IMR-90 (cell line): ENCODE measurements at regions not wholly inside any gene's neighbourhood (a gene's known extent, or its start where the extent isn't known, plus 50 kb on each side); places are given as distances from the start of the nearest gene placed in this dataset.

Experiments used
- ATAC-seq: fragments of 200-7000 bp; cut with Tn5 transposase; 2 replicates; pipeline ENCODE4 v1.9.1; 2020; ENCODE audit warnings: low read depth, mild to moderate bottlenecking, moderate library complexity
- BruUV-seq: library from RNA; stranded (reverse); fragments of 400-500 nt; replicated peaks from 2 replicates; lab custom pipeline; 2021; lab: Mats Ljungman, UMichigan
- CTCF ChIA-PET: fragments of 300-600 bp; formaldehyde crosslinking; extraction: SDS; loops from one replicate; lab custom pipeline; 2021; ENCODE audit warnings: antibody characterized with exemption; lab: Yijun Ruan, JAX
- POLR2A ChIA-PET: fragments of 300-600 bp; sonication (Branson Sonifier 250); formaldehyde crosslinking; loops from one replicate; lab custom pipeline; 2022; ENCODE audit warnings: antibody characterized with exemption; ENCODE audit not compliant: unreplicated experiment; lab: Charles Lee
- DNase-seq: peaks from one replicate; pipeline ENCODE4 v3.0.0; 2013
- H2AFZ ChIP-seq: replicated peaks from 2 replicates; pipeline ENCODE3; 2013; ENCODE audit warnings: low read length, mild to moderate bottlenecking; ENCODE audit not compliant: poor library complexity
- H2AK5ac ChIP-seq: 2 replicates; pipeline ENCODE4 v1.6.1; 2013; ENCODE audit warnings: low read depth, low read length, inconsistent platforms
- H2AK9ac ChIP-seq: replicated peaks from 2 replicates; pipeline ENCODE3; 2013; ENCODE audit warnings: mild to moderate bottlenecking, low read depth, low read length, moderate library complexity; ENCODE audit not compliant: poor library complexity
- H2BK120ac ChIP-seq: 2 replicates; pipeline ENCODE4 v1.6.1; 2013; ENCODE audit warnings: low read depth, low read length, inconsistent platforms
- H2BK15ac ChIP-seq: 3 replicates; pipeline ENCODE4 v1.6.1; 2013; ENCODE audit warnings: low read depth, low read length, inconsistent platforms
- H2BK20ac ChIP-seq: 2 replicates; pipeline ENCODE4 v1.6.1; 2013; ENCODE audit warnings: low read depth, mild to moderate bottlenecking, inconsistent platforms, low read length, moderate library complexity
- H2BK5ac ChIP-seq: 2 replicates; pipeline ENCODE4 v1.6.1; 2013; ENCODE audit warnings: mild to moderate bottlenecking, low read depth, low read length, inconsistent platforms; ENCODE audit not compliant: poor library complexity, severe bottlenecking
- H3K14ac ChIP-seq: replicated peaks from 2 replicates; pipeline ENCODE4 v1.6.1; 2013; ENCODE audit warnings: low read depth, low read length, inconsistent platforms
- H3K18ac ChIP-seq: 2 replicates; pipeline ENCODE4 v1.6.1; 2013; ENCODE audit warnings: low read depth, low read length, control low read depth
- H3K23ac ChIP-seq: 2 replicates; pipeline ENCODE4 v1.6.1; 2013; ENCODE audit warnings: low read depth, low read length, inconsistent platforms
- H3K27ac ChIP-seq: 2 replicates; pipeline ENCODE4 v1.5.1; 2013; ENCODE audit warnings: mild to moderate bottlenecking, control low read depth, low read length; ENCODE audit not compliant: insufficient read depth
- H3K27me3 ChIP-seq: 2 replicates; pipeline ENCODE4 v1.6.1; 2013; ENCODE audit warnings: low read length; ENCODE audit not compliant: control insufficient read depth, insufficient read depth
- H3K36me3 ChIP-seq: 2 replicates; pipeline ENCODE4 v1.6.1; 2013; ENCODE audit warnings: low read length, mixed read lengths; ENCODE audit not compliant: control insufficient read depth, insufficient read depth
- H3K4ac ChIP-seq: 2 replicates; pipeline ENCODE4 v1.6.1; 2013; ENCODE audit warnings: low read depth, low read length, inconsistent platforms
- H3K4me1 ChIP-seq: 2 replicates; pipeline ENCODE4 v1.6.1; 2013; ENCODE audit warnings: low read length, mixed read lengths; ENCODE audit not compliant: control insufficient read depth, insufficient read depth
- H3K4me2 ChIP-seq: 2 replicates; pipeline ENCODE4 v1.6.1; 2013; ENCODE audit warnings: low read depth, mild to moderate bottlenecking, control low read depth, low read length, moderate library complexity
- H3K4me3 ChIP-seq: 2 replicates; pipeline ENCODE4 v1.5.1; 2013; ENCODE audit warnings: low read depth, mild to moderate bottlenecking, control low read depth, low read length, moderate library complexity; ENCODE audit not compliant: insufficient read depth
- H3K56ac ChIP-seq: 2 replicates; pipeline ENCODE4 v1.6.1; 2013; ENCODE audit warnings: low read length, inconsistent platforms; ENCODE audit not compliant: insufficient read depth; ENCODE audit errors: extremely low read depth
- H3K79me1 ChIP-seq, 2 experiments: 2 replicates each; pipeline ENCODE4 v1.6.1; 2013; ENCODE audit warnings: low read length in 2 of 2, inconsistent platforms in 1 of 2, low read depth in 1 of 2
- H3K9ac ChIP-seq: 2 replicates; pipeline ENCODE4 v1.6.1; 2013; ENCODE audit warnings: low read depth, low read length, control low read depth
- H3K9me1 ChIP-seq: 2 replicates; pipeline ENCODE4 v1.6.1; 2013; ENCODE audit warnings: low read length, inconsistent platforms; ENCODE audit not compliant: insufficient read depth
- H3K9me3 ChIP-seq: 2 replicates; pipeline ENCODE4 v1.6.1; 2013; ENCODE audit warnings: low read length; ENCODE audit not compliant: control insufficient read depth, insufficient read depth
- H4K20me1 ChIP-seq: 2 replicates; pipeline ENCODE4 v1.6.1; 2013; ENCODE audit warnings: low read length, inconsistent platforms; ENCODE audit not compliant: insufficient read depth
- H4K5ac ChIP-seq: 2 replicates; pipeline ENCODE4 v1.6.1; 2013; ENCODE audit warnings: mild to moderate bottlenecking, low read depth, low read length, control low read depth
- H4K8ac ChIP-seq, 2 experiments: 2 replicates each; pipeline ENCODE4 v1.6.1; 2013; ENCODE audit warnings: low read depth in 2 of 2, low read length in 2 of 2, control low read depth in 1 of 2, inconsistent platforms in 1 of 2
- H4K91ac ChIP-seq: 2 replicates; pipeline ENCODE4 v1.6.1; 2013; ENCODE audit warnings: low read depth, low read length, inconsistent platforms; ENCODE audit not compliant: insufficient read depth
- BHLHE40 ChIP-seq: fragments of 150-350 bp; IDR thresholded peaks from 2 replicates; pipeline ENCODE4 v1.6.1; 2016; ENCODE audit warnings: mild to moderate bottlenecking, low read depth, low read length
- CEBPB ChIP-seq: IDR thresholded peaks from 2 replicates; pipeline ENCODE4 v1.6.1; 2012; ENCODE audit warnings: low read depth, low read length, improper control_type of control experiment
- CHD1 ChIP-seq: IDR thresholded peaks from 2 replicates; pipeline ENCODE4 v1.6.1; 2012; ENCODE audit warnings: low read depth, low read length, improper control_type of control experiment
- ELK1 ChIP-seq: fragments of 150-350 bp; IDR thresholded peaks from 2 replicates; pipeline ENCODE4 v1.6.1; 2016; ENCODE audit warnings: low read depth, mild to moderate bottlenecking, low read length, moderate library complexity, borderline replicate concordance
- FOS ChIP-seq: fragments of 150-350 bp; IDR thresholded peaks from 2 replicates; pipeline ENCODE4 v1.6.1; 2016; ENCODE audit warnings: low read depth, low read length
- MAFK ChIP-seq: IDR thresholded peaks from 2 replicates; pipeline ENCODE4 v1.6.1; 2012; ENCODE audit warnings: low read depth, low read length, improper control_type of control experiment
- MAZ ChIP-seq: IDR thresholded peaks from 2 replicates; pipeline ENCODE4 v1.6.1; 2012; ENCODE audit warnings: low read depth, mild to moderate bottlenecking, low read length, improper control_type of control experiment, moderate library complexity, borderline replicate concordance
- MXI1 ChIP-seq: IDR thresholded peaks from 2 replicates; pipeline ENCODE4 v1.6.1; 2012; ENCODE audit warnings: low read depth, mild to moderate bottlenecking, low read length, moderate library complexity, borderline replicate concordance
- NFE2L2 ChIP-seq: fragments of 150-350 bp; IDR thresholded peaks from 2 replicates; pipeline ENCODE4 v1.6.1; 2016; ENCODE audit warnings: low read depth, mild to moderate bottlenecking, low read length
- POLR2A ChIP-seq: IDR thresholded peaks from 2 replicates; pipeline ENCODE4 v1.6.1; 2012; ENCODE audit warnings: mild to moderate bottlenecking, low read depth, low read length
- RAD21 ChIP-seq: IDR thresholded peaks from 2 replicates; pipeline ENCODE4 v1.6.1; 2012; ENCODE audit warnings: low read length, improper control_type of control experiment
- RFX5 ChIP-seq: IDR thresholded peaks from 2 replicates; pipeline ENCODE4 v1.8.0; 2012; ENCODE audit warnings: low read depth, mild to moderate bottlenecking, low read length, moderate library complexity
- SMC3 ChIP-seq: fragments of 150-350 bp; IDR thresholded peaks from 2 replicates; pipeline ENCODE4 v1.6.1; 2016; ENCODE audit warnings: low read depth, mild to moderate bottlenecking, antibody characterized with exemption, low read length, moderate library complexity
- USF2 ChIP-seq: fragments of 150-350 bp; IDR thresholded peaks from 2 replicates; pipeline ENCODE4 v1.6.1; 2017; ENCODE audit warnings: mild to moderate bottlenecking, antibody characterized with exemption, low read length, low read depth
- WGBS, 2 experiments: methylation state at CpG; one replicate each; pipeline versions ENCODE4 v1.1.5 to v1.1.7; 2013; ENCODE audit warnings: missing lambda C conversion rate in 2 of 2; ENCODE audit not compliant: insufficient read length in 1 of 2; ENCODE audit errors: extremely low coverage in 2 of 2; 5-methylcytosine and 5-hydroxymethylcytosine counted together
- dilution Hi-C: fragments of 300-500 bp; cut with HindIII; formaldehyde crosslinking; loops from one replicate; pipeline ENCODE4 v1.14.3; 2018; ENCODE audit warnings: low sequenced_read_pairs; ENCODE audit not compliant: unreplicated experiment
- in situ Hi-C: fragments of 300-500 bp; cut with MboI; formaldehyde crosslinking; loops from 3 replicates; pipeline ENCODE4 v1.14.3; 2019; ENCODE audit warnings: low sequenced_read_pairs, inconsistent platforms, mixed read lengths
- intact Hi-C: fragments of 100-400 bp; cut with micrococcal nuclease; formaldehyde crosslinking; loops from 2 replicates; pipeline ENCODE4 v1.10.0; 2022
- TF ChIP-seq, protein P1 (sequence below): conservative IDR thresholded peaks from 2 replicates; pipeline ENCODE4 v1.5.1; 2012; ENCODE audit warnings: mild to moderate bottlenecking, low read depth, low read length, improper control_type of control experiment

- H2AK5ac ChIP-seq: no peak overlapping the region
- POLR2A ChIA-PET: interaction anchor here (0.7 kb wide), 1 partner anchor 268 kb away, joined by 3 read pairs; no protein-coding TSS in a partner anchor
These were observed 235.3 kb upstream of the FOXN3 start for GRCh38 chr14:89652352-89652751.

More at GRCh38 chr14:89652352-89652751, 235.3 kb upstream of the FOXN3 start:
- 0 out of 2 replicates have a peak, but pooled peaks cover 4% of the 10 kb centered on the region for H3K9me1 ChIP-seq
- H2AK9ac ChIP-seq: no peak overlapping the region
- H3K79me1 ChIP-seq: no peaks in the 10 kb centered on the region
- no peak overlapping the region for H2BK5ac ChIP-seq
- H4K5ac ChIP-seq: no peak overlapping the region
- intact Hi-C loops (no loop called here), dilution Hi-C loops (no loop called here), in situ Hi-C loops (no loop called here)
- no peak overlapping the region for H2BK20ac ChIP-seq
- TF ChIP-seq MAZ (no peak), NFE2L2 (no peak), MAFK (no peak), FOS (no peak), ELK1 (no peak), SMC3 (no peak), POLR2A (no peak), USF2 (no peak), BHLHE40 (no peak), RFX5 (no peak), RAD21 (no peak), MXI1 (no peak), CHD1 (no peak), CEBPB (no peak)
- TF ChIP-seq, protein P1, sequence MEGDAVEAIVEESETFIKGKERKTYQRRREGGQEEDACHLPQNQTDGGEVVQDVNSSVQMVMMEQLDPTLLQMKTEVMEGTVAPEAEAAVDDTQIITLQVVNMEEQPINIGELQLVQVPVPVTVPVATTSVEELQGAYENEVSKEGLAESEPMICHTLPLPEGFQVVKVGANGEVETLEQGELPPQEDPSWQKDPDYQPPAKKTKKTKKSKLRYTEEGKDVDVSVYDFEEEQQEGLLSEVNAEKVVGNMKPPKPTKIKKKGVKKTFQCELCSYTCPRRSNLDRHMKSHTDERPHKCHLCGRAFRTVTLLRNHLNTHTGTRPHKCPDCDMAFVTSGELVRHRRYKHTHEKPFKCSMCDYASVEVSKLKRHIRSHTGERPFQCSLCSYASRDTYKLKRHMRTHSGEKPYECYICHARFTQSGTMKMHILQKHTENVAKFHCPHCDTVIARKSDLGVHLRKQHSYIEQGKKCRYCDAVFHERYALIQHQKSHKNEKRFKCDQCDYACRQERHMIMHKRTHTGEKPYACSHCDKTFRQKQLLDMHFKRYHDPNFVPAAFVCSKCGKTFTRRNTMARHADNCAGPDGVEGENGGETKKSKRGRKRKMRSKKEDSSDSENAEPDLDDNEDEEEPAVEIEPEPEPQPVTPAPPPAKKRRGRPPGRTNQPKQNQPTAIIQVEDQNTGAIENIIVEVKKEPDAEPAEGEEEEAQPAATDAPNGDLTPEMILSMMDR: no peak
- CTCF ChIA-PET: no interaction called here
- H3K4me1 ChIP-seq: no peaks in the 10 kb centered on the region
- no peak overlapping the region for H4K91ac ChIP-seq
- no peak overlapping the region for H3K4me3 ChIP-seq
- no peak overlapping the region for H3K4ac ChIP-seq
- no peak for DNase-seq
- H2AFZ ChIP-seq: no peak overlapping the region
- H2BK120ac ChIP-seq: no peak overlapping the region
- no peaks in the 10 kb centered on the region for H3K36me3 ChIP-seq
- H3K56ac ChIP-seq: no peak overlapping the region
- no peak overlapping the region for H3K27ac ChIP-seq
- H3K23ac ChIP-seq: no peak overlapping the region
- no peaks in the 10 kb centered on the region for H4K20me1 ChIP-seq
- H3K9me3 ChIP-seq: peaks cover 3% of the 10 kb centered on the region
- H3K27me3 ChIP-seq: no peaks in the 10 kb centered on the region
- BruUV-seq: no TSS peak
- no CpG with 5 or more reads among the region's 4 CpGs for WGBS, 2 experiments
- H3K14ac ChIP-seq: no peak overlapping the region
- no peak overlapping the region for H3K9ac ChIP-seq
- H3K4me2 ChIP-seq: no peak overlapping the region
- no peak overlapping the region for H3K18ac ChIP-seq
- no peak overlapping the region for H2BK15ac ChIP-seq
- ATAC-seq: no peak
- no peak overlapping the region for H4K8ac ChIP-seq
